ENCODE measurements at regions not wholly inside any gene's neighbourhood (a gene's known extent, or its start where the extent isn't known, plus 50 kb on each side); places are given as distances from the start of the nearest gene placed in this dataset.

DNA sequence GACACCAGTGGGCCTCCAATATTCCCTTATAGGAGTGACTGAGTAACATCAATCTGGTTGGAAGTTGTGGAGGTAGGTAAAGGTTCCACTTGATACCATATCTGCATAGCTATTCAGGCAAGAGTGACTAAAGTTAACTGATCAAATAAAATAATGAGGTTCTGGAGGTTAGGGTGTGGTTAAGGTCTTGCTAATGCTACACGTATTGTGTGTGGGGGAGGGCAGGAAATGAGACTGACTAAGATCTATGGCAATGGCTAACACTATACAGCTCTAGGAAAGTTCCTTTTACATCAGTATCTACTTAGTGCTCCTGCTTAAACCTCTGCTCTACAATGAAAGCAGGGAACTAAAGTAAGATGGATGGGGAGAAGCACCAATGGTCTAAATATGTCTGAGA is 149.1 kb upstream of the MGAT5 start:
- no peak for DNase-seq

DNA sequence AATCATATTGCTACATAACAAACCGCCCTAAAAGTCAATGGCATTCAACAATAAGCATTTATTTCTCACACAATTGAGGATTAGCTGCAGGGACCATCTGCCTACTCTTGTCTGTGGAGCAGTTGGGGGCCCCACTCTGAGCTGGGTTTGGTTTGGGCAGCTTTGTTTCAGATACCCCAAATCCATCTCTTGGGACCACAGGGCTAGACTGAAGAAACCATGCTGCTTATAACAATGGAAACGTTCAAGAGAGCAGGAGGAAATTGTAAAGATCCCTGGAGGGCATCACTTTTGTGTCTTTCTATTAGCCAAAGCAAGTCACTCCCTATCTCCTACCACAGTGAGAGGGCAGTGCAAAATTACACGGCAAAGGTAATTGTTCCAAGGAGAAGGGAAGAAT is 146.5 kb upstream of the MGAT5 start:
- no peak for DNase-seq

DNA sequence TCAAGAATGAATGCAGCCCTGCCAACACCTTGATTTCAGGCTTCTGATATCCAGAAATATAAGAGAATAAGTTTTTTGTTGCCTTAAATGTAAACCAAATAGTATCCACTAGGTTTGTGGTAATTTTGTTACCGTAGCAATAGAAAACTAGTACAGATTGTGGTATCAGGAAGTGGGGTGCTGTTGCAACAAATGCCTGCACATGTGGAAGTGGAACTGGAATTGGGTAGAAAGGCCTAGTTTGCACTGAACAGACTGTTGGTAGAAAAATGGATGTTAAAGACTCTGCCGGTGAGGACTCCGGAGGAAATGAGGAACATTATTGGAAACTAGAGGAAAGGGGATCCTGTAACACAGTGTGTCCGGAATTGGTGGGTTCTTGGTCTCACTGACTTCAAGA is 145.8 kb upstream of the MGAT5 start:
- no peak for DNase-seq

DNA sequence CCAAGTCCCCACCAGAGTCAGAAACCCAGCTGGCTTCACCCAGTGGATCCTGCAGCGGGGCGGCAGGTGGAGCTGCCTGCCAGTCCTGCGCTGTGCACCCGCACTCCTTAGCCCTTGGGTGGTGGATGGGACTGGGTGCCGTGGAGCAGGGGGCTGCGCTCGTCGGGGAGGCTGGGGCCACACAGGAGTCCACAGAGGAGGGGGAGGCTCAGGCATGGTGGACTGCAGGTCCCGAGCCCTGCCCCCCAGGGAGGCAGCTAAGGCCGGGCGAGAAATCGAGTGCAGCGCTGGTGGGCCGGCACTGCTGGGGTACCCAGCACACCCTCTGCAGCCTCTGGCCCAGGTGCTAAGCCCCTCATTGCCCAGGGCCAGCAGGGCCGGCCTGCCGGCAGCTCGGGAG is 144.6 kb upstream of the MGAT5 start:
- DNase-seq = no peak

DNA sequence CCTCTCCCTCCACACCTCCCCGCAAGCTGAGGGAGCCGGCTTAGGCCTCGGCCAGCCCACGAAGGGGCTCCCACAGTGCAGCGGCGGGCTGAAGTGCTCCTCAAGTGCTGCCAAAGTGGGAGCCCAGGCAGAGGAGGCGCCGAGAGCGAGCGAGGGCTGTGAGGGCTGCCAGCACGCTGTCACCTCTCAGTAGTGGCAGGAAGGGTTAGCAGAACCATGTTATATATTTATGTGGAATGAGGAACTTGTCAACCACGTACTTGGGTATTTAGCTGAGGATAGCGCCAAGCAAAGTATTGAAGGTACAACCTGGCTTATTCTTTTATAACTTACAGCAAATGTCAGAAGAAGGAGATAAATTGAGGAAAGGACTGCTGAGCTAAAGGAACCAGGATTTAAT is 144.1 kb upstream of the MGAT5 start:
- no peak for DNase-seq

DNA sequence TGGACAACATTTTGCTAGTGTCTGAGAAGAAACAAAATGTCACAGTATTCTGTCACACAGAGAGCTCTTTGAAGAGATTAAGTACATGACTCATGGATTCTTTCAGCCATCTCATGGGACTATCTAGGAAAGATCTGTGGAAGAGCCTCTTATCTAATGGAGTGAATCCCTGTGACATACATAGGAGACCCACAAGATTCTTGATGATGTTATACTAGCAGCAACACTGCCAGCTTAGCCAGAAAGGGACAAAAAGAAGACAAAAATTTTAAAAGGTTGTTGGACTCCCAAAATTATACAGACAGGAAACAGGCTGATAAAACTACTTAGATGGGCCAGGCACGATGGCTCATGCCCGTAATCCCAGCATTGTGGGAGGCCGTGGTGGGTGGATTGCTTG is 143.3 kb upstream of the MGAT5 start:
- DNase-seq = no peak

DNA sequence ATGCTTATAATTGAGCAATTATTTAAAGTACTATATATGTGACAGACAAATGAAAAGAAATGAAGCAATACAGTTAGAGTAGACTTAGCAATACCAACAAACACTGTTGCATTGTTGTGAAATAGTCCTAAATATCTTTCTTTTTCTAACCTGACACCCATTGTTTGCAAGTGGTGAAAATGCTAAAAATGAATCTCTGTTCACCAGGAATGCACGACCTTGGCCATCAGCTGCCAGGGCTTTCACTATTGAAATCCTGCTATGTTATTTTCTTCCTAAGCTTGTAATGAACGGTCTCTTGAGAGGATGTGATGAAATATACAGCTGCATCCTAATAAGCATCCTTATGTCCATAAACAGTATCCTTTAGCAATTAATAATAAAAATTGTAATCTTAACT is 136.2 kb upstream of the MGAT5 start:
- no peak for DNase-seq

DNA sequence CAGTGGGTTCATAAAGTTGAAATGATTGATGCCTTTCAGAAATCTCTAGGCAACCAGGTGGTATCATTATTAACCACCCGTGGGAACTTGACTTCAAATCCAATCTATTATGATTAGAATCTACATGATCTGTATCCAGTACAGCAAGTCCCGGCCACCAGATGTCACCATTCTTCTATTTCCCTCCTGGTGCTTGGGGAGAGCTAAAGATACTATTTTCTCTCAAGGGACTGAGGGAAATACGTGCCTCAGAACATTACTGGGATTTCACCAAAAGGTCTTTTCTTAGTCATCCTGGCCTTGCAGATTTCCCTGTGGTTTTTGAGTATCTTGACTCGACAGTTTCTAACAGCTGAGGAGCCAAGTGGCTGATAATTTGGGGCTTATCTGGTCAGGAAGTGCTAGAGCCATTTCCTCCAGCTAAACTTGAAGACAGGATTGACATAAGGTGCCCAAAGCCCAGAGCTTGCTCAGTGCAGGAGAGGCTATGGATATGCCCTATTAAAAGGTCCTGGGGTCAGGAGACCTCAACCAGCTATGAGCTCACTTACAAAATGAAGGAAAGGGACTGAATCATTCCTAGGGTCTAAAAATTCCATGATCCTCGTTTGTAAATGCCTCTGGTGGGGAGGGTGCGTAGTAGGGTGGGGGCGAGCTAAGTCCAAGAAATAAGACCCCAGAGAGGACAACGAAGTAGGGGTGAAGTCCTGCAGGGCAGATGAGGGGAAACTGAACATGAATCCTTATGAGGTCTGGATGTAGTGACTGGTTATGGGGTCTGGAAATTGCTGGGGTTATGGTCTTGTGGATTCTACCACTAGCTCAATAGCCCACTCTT is 135.4 kb upstream of the MGAT5 start:
- peak; percentile 96 for DNase-seq

DNA sequence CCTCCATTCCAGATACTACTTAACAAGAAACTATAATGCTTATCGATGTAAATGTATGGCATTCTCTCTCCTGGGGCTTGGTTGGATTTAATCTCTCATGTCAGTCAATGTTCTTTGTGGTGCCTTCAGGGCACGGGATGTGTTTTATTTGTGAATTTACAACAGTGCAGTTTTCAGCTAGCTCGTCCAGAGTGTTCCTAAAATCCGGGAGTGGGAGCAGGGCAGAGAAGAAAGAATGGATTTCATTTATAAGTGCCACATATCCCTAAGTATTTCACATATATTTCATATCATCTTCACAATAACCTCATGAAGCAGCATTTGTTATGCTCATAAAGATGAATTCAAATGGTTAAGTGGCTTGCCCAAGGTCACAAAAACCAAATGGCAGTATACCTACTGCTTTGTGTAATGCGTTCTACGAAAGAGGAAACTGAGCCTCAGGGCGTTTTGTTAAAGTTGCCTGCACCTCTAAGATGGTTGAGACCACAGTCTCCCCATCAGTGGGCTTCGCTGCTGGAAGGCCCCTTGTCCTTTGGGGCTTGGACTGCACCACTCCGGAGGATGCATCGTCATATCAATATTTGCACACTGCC is 134.7 kb upstream of the MGAT5 start:
- no peak for DNase-seq

DNA sequence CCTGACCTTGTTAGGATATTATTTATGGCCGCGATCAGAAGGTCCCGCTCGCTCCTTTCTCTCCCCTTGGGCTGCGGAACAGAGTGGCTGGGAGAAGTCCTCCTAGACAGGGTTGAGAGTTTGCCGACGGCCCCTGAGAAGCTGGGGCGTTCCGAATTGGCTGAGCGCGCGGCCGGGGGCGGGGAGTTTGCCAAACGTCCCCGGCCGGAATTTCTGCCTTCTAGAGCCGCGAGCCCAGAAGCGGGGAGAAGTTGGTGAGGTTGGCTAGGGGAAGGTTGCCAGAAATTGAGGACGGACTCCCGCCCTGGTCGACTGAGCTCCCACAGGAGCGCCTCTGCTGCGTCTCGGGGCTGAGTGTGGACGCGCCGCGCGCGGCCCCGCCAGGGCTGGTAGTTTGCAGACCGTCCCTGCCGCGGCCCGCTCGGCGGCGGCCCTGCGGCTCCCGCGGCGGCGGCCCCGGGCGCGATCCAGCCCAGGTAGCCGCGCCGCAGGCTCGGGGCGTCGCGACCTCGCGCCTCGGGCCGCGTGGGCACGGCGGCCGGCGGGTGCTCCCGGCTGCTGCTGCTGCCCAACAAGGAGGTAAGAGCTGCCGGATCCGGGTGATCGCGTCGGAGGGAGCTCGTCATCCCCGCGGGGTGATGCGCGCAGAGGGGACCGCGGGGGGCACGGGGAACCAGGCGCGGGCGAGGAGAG is 134.0 kb upstream of the MGAT5 start:
- peak; percentile 97 for DNase-seq

DNA sequence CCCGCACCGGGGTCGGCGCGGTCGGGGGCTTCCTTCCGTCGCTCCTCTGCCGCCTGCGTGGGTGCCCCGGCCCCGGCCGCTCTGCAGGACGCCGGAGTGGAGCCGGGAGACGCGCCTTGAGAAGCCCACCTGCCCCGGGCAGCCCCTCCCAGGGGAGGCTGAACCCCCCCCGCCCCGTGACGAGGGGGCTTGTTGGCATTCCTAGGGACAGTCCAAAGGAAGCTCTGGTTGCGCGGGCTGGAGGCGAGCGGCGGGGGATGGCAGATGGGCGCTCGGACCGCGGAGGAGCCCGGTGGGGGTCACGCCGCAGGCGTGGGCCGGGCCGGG is 133.5 kb upstream of the MGAT5 start:
- peak; percentile 79 for DNase-seq

DNA sequence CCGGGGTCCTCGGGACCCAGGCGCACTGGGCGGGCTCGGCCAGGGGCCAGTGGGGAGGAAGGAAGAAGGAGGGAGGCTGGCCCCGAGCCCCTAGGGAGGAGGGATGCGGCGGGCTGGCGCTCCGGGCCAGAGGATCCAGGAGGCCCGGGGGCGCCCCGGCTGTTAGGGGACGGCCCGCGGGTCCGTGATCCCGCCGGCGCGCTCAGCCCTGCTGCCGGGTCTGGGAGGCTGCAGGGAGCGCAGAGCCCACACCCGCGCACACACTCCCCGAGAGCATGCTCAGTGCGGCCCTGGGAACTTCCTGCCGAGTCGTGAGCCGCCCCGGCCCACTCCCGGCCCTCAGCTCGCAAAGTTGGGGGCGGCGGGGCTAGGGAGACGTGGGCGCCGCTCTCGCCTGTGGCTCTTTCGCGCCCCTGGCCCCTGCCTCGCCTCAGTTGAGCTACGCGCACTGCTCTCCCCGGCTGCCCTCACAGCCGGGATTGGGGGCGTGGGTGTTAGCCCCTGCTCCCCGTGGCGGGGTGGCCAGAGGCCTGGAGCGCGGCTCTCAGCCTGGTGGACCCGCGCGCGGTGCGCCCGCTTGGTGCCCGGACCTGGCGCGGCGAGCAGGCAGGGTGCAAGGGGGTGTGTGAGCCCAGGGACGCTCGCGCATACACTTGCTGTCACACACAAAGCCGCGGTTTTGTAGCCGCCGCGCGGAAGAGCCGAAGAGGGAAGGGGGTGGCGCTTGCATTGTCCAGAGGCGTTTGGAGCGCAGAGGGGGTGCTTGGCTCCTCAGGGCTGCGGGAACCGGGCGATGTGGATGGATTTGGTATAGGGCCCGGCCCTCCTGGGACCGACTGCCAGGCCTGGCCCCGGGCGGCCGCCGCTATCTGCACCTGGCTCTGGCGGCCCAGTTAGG is 132.9 kb upstream of the MGAT5 start:
- peak; percentile 88 for DNase-seq

DNA sequence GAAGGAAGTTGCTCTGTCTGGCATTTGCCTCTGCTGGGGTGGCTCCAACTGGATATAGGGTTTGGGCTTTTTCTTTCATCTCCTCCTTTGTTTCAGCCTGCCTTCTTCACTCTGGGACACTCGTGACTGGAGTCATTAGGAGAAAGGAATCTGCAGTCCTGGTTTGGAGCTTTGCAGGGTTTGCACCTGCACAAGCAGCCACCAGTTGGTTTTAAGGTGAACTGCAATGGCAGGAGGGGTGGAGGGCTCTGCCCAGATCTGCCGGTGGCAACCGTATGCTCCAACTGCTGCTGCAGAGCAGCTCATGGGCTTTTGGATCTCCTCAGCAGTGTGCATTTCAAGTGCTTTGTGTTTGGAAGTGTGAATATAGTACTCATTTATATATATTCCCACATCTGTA is 131.3 kb upstream of the MGAT5 start:
- no peak for DNase-seq

DNA sequence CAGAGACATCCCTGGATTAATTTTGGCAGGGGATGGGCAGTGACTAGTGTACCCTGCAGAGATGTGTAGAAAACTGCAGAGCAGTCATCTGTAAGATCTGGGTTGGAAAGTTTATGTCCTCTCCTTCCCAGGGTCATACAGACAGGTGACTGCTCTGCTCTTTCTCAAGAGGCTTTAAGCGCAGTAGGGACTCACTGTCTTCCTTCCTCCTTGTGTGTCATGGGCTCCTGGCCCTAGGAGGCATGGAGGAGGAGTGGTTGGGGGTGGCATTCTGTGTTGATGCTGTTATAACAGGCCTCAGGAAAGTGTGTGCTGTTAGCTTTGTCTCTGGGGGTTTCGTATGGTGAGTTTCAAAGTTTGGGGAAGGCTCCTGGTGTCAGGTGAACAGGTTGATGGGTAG is 130.5 kb upstream of the MGAT5 start:
- DNase-seq = no peak

DNA sequence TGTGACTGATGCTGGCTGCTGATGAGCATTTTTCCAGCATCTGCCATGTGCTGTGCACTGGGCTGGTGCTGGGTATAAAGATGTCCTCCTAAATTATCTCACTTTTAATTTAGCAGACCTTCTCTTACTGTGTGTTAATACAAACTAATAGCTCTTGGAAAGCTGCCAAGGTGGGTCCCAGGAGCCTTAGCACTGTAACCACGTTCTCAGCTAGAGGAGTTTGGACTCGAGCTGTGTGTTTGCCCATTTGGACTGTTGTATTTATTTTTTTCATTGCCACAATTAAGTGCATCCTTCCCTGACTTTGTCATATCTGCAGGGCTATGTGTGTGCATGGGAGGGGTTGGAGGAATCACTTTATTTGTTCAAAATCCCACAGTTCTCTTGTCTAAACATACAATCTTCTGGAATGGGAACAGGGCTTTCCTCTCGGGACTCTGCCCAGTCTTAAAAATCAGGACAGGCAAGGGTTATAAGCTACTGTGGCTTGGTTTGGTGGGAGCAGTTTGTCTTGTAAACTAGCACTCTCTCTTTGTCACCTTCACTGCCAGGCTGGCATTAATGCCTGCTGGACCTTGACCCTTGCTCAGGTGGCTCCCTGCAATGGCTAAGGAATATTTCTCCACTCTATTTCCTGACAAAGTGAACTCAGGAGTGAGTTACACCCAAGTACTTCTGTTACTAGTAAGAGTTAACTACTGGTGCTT is 129.7 kb upstream of the MGAT5 start:
- DNase-seq = peak; percentile 27

DNA sequence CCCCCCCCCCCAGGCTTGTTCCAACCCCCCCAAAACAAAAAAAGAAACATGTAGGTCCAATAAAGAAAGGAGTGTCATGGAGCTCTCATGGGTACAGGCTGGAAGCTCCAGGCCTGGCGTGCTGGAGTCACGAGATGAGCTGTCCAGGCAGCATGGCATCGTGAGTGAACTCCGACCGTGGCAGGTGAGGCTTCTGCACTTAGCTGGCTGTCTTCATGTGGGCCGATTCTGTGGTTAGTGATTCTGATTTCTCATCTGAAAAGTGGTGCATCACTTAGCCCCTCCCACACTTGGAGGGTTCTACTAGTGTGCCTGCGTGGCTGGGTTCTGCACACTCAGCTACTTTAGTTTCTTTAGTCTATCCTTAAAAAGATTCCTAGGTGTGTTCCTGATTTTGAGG is 126.4 kb upstream of the MGAT5 start:
- no peak for DNase-seq

DNA sequence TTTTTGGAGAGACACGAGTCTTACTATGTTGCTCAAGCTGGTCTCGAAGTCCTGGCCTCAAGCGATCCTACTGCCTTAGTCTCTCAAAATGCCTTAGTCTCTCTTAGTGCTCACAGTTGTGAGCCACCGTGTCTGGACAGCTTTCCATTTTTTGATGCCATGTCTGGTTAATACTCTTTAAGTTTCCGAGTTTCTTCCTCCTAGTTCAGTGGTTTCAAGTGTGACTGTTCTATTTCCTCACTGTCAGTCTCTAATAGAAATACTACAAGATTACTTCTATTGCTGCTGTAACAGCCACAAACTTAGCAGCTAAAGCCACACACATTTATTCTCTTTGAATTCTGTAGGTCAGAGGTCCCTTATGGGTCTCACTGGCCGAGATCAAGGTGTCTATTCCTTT is 125.1 kb upstream of the MGAT5 start:
- no peak for DNase-seq

DNA sequence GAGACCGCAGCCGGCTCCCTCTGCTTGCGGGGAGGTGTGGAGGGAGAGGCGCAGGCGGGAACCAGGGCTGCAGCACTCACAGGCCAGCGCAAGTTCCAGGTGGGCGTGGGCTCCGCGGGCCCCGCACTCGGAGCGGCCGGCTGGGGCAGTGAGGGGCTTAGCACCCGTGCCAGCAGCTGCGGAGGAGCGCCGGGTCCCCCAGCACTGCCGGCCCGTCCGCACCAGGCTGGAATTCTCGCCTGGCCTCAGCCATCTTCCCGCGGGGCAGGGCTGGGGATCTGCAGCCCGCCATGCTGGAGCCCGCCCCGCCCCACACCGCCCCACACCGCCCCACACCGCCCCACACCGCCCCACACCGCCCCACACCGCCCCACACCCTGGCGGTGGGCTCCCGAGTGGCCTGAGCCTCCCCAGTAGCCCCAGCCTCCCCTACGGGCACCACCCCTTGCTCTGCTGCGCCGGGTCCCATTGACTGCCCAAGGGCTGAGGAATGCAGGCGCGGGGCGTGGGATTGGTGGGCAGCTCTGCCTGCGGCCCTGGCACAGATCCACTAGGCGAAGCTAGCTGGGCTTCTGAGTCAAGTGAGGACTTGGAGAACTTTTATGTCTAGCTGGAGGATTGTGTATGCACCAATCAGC is 123.9 kb upstream of the MGAT5 start:
- no peak for DNase-seq

DNA sequence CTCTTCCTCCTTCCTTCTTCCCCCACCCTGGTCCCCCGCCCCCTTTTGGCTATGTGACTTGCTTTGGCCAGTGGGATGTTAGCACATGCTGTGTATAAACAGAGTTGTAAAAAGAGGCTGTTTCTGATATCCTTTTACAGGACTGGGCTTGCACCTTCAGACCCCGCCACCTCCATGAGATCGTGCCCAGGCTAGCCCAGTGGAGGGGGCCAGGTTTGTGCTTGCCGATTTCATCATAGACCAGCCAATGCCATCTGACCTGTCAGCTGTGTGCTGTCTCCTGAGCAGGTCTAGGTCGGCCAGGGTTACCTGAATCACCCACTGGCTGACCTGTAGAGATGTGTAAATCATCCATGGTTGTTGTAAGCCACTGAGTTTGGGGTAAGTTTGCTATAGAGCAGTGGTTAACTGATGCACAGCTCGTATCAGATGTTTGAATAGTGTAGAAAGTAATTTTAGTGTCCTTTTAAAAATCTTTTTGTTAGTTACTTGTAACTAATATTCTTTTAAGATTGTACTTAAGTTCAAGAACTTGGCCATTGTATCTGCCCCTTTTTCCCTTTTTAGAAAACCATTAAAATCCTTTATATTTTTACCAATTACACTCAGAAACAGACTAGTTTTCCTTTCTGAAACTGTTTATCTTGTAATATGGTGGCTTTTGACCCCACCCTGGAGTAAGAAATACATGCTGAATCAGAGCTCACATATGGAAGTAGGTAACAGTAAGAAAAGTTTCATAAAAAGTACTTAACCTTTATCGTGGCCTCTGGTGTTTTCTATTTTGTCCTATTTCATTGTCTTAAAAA is 122.0 kb upstream of the MGAT5 start:
- no peak for DNase-seq

DNA sequence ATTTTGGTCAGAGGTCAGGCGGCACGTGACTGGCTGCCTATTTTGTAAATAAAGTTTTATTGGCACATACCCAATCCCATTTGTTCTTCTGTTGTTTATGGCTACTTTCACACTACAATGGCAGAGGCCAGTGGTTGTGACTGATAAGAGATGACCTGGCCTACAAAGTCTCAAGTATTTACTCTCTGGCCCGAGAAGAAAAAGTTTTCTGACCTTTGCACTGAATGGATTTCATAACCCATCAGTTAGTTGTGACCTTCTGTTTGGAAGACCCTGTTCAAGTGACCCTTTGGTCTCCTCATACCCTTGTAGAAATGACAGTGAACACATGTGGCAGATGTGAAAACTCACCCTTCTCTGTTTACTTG is 121.4 kb upstream of the MGAT5 start:
- no peak for DNase-seq

DNA sequence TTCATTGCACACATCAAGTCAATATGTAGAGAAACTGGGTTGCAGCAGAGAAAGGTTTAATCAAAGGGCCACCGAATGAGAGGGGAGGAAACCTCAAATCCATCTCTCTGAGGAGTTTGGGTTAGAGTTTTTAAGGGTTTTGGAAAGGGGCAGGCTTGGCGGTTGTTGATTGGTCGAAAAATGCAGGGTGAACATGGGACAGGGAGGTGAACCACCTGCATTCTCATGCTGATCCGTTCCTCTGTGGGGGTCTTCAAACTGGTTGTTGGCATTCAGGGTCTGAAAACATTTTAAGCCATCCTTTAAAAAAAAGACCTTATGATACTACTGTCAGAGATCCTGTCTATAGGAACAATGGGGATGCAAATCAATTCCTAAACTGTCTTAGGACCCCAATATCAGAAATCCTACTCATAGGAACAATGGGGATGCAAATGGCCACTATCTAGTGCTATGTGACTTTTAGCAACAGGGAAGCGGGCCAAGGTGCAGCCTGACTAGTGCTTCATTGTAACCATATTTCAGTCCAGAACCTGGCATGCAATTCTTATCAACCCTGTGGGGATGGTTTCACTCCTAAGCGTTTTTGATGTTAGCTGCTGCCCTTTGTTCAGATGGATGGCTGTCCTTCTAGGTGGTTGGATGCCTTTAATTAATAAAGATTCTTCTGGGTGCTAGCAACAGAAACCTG is 120.1 kb upstream of the MGAT5 start:
- DNase-seq = no peak

All from eye (tissue), 1 donor.